Adrenal gland (tissue), 9 donors: ENCODE measurements at regions not wholly inside any gene's neighbourhood (a gene's known extent, or its start where the extent isn't known, plus 50 kb on each side); places are given as distances from the start of the nearest gene placed in this dataset.

ENCODE experiments used
- DNase-seq, 7 donors: peaks; one replicate each; pipeline ENCODE4 v3.0.0-alpha.2; 2019 to 2020
- H3K27ac ChIP-seq, 5 donors: fragments of 200-600 bp; sonication (generic) in 4 of 5; 1 replicate in 3 of 5; 2 replicates in 2 of 5; pipeline versions ENCODE4 v1.5.1 to v1.8.0; 2016 to 2020; ENCODE audit warnings: mild to moderate bottlenecking in 1 of 5
- H3K27me3 ChIP-seq: fragments of 200-600 bp; 2 replicates; pipeline ENCODE4 v1.8.0; 2021
- H3K36me3 ChIP-seq, 2 donors: fragments of 200-600 bp; replicated peaks in 1 of 2; 1 replicate in 1 of 2; 2 replicates in 1 of 2; pipeline versions ENCODE4 v1.5.1 to v1.8.0; 2018 to 2022
- H3K4me1 ChIP-seq, 2 donors: fragments of 200-600 bp; replicated peaks in 1 of 2; 1 replicate in 1 of 2; 2 replicates in 1 of 2; pipeline versions ENCODE4 v1.5.1 to v1.8.0; 2018 to 2021
- H3K4me3 ChIP-seq, 4 donors: fragments of 200-600 bp; sonication (generic) in 3 of 4; one replicate each; pipeline ENCODE4 v1.5.1; 2016 to 2018
- H3K9me3 ChIP-seq, 3 donors: fragments of 200-600 bp; sonication (generic) in 1 of 3; replicated peaks in 1 of 3; 1 replicate in 2 of 3; 2 replicates in 1 of 3; pipeline versions ENCODE4 v1.5.1 to v1.8.0; 2016 to 2021
- POLR2A ChIP-seq, 2 donors: fragments of 450-650 bp; IDR thresholded peaks; one replicate each; pipeline ENCODE4 v1.6.1; 2017; ENCODE audit warnings: antibody characterized with exemption in 2 of 2, mild to moderate bottlenecking in 2 of 2, moderate library complexity in 1 of 2
- WGBS, 4 donors: extraction: QIAGEN DNeasy Blood & Tissue Kit in 2 of 4; methylation state at CpG; one replicate each; pipeline versions ENCODE4 v1.1.5 to v1.1.7; 2013 to 2017; 5-methylcytosine and 5-hydroxymethylcytosine counted together
- intact Hi-C, 2 donors: fragments of 100-400 bp; cut with DNase I; formaldehyde crosslinking; loops; one replicate each; pipeline versions ENCODE4 v1.14.1 to v1.15.0; 2022 to 2023
- TF ChIP-seq, protein P1 (sequence below), 6 experiments: fragments of 450-650 bp in 4 of 6; fragments of 200-600 bp in 2 of 6; sonication (generic) in 1 of 6; IDR thresholded peaks; 1 replicate in 5 of 6; 2 replicates in 1 of 6; pipeline versions ENCODE4 v1.5.1 to v1.8.0; 2016 to 2021; ENCODE audit warnings: antibody characterized with exemption in 6 of 6, mild to moderate bottlenecking in 2 of 6, moderate library complexity in 1 of 6
- donor health status: healthy with polysubstance abuse.
- donor health status: Bipolar disorder and iron deficiency.
- donor health status: DM: yes; HTN: yes; CAD: no.
- donor health status: DM: no; HTN: no; CAD: no.
- donor health status: DM: no; HTN: no; CAD: no.

- no peak overlapping the region for H3K4me3 ChIP-seq
- H3K4me1 ChIP-seq = no peaks in the 10 kb centered on the region
- H3K9me3 ChIP-seq = no peaks in the 10 kb centered on the region
- no peak for DNase-seq
- H3K27me3 ChIP-seq = no peaks in the 10 kb centered on the region
- TF ChIP-seq, protein P1, sequence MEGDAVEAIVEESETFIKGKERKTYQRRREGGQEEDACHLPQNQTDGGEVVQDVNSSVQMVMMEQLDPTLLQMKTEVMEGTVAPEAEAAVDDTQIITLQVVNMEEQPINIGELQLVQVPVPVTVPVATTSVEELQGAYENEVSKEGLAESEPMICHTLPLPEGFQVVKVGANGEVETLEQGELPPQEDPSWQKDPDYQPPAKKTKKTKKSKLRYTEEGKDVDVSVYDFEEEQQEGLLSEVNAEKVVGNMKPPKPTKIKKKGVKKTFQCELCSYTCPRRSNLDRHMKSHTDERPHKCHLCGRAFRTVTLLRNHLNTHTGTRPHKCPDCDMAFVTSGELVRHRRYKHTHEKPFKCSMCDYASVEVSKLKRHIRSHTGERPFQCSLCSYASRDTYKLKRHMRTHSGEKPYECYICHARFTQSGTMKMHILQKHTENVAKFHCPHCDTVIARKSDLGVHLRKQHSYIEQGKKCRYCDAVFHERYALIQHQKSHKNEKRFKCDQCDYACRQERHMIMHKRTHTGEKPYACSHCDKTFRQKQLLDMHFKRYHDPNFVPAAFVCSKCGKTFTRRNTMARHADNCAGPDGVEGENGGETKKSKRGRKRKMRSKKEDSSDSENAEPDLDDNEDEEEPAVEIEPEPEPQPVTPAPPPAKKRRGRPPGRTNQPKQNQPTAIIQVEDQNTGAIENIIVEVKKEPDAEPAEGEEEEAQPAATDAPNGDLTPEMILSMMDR (IDR thresholded peaks at IDR 0.05) = no peak
- no peak for TF ChIP-seq POLR2A (IDR thresholded peaks at IDR 0.05)
- WGBS, 4 donors = 85 to 98% (median 92%) methylated on average over 2 of the region's 2 CpGs
- no peak overlapping the region for H3K27ac ChIP-seq
- intact Hi-C loops = no loop called here
- no peaks in the 10 kb centered on the region for H3K36me3 ChIP-seq
Observed at GRCh38 chr11:96714689-96715088, 324.9 kb downstream of the JRKL start.

DNA sequence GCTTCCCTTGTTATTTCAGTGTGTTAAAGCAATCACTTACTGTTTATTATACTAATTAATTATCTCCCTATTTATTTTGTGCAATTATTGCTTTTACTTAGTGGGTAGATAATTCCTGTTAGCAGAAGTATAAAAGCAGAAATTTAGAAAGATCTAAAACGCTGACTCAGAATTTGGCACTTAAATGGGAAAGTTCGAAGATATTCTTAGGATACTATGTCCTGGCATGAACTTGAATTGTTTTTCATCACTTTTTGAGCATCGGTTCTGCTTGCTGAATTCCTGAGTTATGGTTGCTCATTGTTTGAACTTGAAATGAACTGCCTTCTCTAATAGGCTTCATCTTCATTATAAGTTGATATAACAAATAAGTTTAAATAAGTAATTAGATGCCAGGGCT, 325.4 kb downstream of the JRKL start:
- H3K27ac ChIP-seq = no peak overlapping the region
- no peaks in the 10 kb centered on the region for H3K36me3 ChIP-seq
- TF ChIP-seq, protein P1 (IDR thresholded peaks at IDR 0.05) = no peak
- no peak for TF ChIP-seq POLR2A (IDR thresholded peaks at IDR 0.05)
- DNase-seq = no peak
- no peaks in the 10 kb centered on the region for H3K27me3 ChIP-seq
- H3K4me3 ChIP-seq = no peak overlapping the region
- no peaks in the 10 kb centered on the region for H3K4me1 ChIP-seq
- WGBS, 4 donors = 27 to 31% (median 28%) methylated on average over 3 of the region's 3 CpGs
- intact Hi-C loops = no loop called here
- no peaks in the 10 kb centered on the region for H3K9me3 ChIP-seq

DNA sequence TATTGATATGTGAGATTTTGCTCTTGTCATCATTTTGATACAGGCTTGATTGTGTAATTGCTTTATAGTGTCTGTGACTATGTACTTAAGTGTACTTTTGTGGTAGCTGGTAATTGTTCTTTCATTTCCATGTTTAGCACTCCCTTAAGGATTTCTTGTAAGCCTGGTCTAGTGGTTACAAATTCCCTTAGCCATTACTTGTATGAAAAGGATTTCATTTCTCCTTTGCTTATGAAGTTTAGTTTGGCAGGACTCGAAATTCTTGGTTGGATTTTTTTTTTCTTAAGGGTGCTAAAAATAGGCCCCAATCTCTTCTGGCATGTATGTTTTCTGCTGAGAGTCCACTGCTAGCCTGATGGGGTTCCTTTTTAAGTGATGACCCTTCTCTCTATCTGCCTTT, 346.8 kb downstream of the JRKL start:
- Histone ChIP-seq H3K27ac (no peak overlapping the region), H3K9me3 (no peaks in the 10 kb centered on the region), H3K27me3 (no peaks in the 10 kb centered on the region), H3K4me1 (no peaks in the 10 kb centered on the region), H3K4me3 (no peak overlapping the region), H3K36me3 (no peaks in the 10 kb centered on the region)
- intact Hi-C loops = no loop called here
- no peak for TF ChIP-seq POLR2A (IDR thresholded peaks at IDR 0.05)
- TF ChIP-seq, protein P1 (IDR thresholded peaks at IDR 0.05) = no peak
- 75 to 82% (median 79%) methylated on average over 1 of the region's 1 CpG for WGBS, 4 donors
- no peak for DNase-seq

DNA sequence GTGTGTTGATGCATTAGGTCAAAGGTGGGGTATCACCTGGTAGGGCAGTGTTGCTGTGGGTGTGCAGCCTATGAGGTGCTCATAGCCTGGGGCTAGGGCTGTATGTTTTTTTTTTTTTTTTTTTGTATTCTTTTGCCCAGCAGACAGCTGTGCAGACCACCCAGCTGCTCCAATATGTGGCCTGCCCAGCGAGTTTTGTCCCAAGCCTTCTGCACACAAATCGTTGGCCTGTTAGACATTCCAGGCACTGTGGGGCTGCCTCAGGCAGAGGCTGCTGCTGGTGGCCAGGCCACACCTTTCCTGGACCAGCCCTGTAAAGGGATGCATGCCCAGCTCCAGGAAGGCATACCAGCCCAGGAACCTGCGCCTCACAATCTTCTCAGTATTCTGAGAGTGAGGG, 348.5 kb downstream of the JRKL start:
- no peaks in the 10 kb centered on the region for H3K4me1 ChIP-seq
- no peak for DNase-seq
- 81 to 93% (median 91%) methylated on average over 3 of the region's 3 CpGs; no CpG with 5 or more reads in 1 of the 4 donors for WGBS, 4 donors
- no peak overlapping the region for H3K27ac ChIP-seq
- H3K36me3 ChIP-seq = no peaks in the 10 kb centered on the region
- no peaks in the 10 kb centered on the region for H3K27me3 ChIP-seq
- H3K4me3 ChIP-seq = no peak overlapping the region
- no peak for TF ChIP-seq POLR2A (IDR thresholded peaks at IDR 0.05)
- TF ChIP-seq, protein P1 (IDR thresholded peaks at IDR 0.05) = no peak
- no peaks in the 10 kb centered on the region for H3K9me3 ChIP-seq
- intact Hi-C loops = no loop called here
